OCI-LY3 (cell line): ENCODE measurements at regions not wholly inside any gene's neighbourhood (a gene's known extent, or its start where the extent isn't known, plus 50 kb on each side); places are given as distances from the start of the nearest gene placed in this dataset.

ENCODE experiments used
- H2AFZ ChIP-seq: fragments of 200-600, 300-600 bp; shearing (Covaris generic); 2 replicates; pipeline ENCODE4 v1.6.0; 2014; ENCODE audit warnings: antibody characterized with exemption, low read depth, low read length
- H3K27ac ChIP-seq: fragments of 200-600, 300-600 bp; sonication (generic); 2 replicates; pipeline ENCODE4 v1.5.1; 2014; ENCODE audit warnings: mild to moderate bottlenecking, low read length, moderate library complexity, mixed read lengths
- H3K27me3 ChIP-seq: fragments of 200-600, 300-600 bp; sonication (generic); 2 replicates; pipeline ENCODE4 v1.6.1; 2014; ENCODE audit warnings: low read depth, low read length, mixed read lengths
- H3K36me3 ChIP-seq: fragments of 200-600, 300-600 bp; sonication (generic); replicated peaks from 2 replicates; pipeline ENCODE3; 2014; ENCODE audit warnings: low read depth, low read length, mixed read lengths
- H3K4me1 ChIP-seq: fragments of 300-600, 200-600 bp; sonication (generic); 2 replicates; pipeline ENCODE4 v1.6.1; 2014; ENCODE audit warnings: low read length, mixed read lengths
- H3K4me2 ChIP-seq: fragments of 200-600, 300-600 bp; sonication (generic); 2 replicates; pipeline ENCODE4 v1.6.1; 2014; ENCODE audit warnings: low read length, mixed read lengths
- H3K4me3 ChIP-seq: fragments of 300-600, 200-600 bp; sonication (generic); 2 replicates; pipeline ENCODE4 v1.5.1; 2014; ENCODE audit warnings: antibody characterized with exemption, mild to moderate bottlenecking, low read length, moderate library complexity
- H3K79me2 ChIP-seq: fragments of 300-600, 200-600 bp; shearing (Covaris generic); 2 replicates; pipeline ENCODE4 v1.6.1; 2014; ENCODE audit warnings: mild to moderate bottlenecking, low read length, mixed read lengths
- H3K9ac ChIP-seq: fragments of 300-600, 200-600 bp; shearing (Covaris generic); 2 replicates; pipeline ENCODE4 v1.6.0; 2014; ENCODE audit warnings: mild to moderate bottlenecking, low read length, moderate library complexity
- H3K9me3 ChIP-seq: fragments of 200-600, 300-600 bp; shearing (Covaris generic); 2 replicates; pipeline ENCODE4 v1.6.1; 2014; ENCODE audit warnings: low read length, mixed read lengths; ENCODE audit not compliant: insufficient read depth
- H4K20me1 ChIP-seq: fragments of 200-600, 300-600 bp; sonication (generic); 2 replicates; pipeline ENCODE4 v1.6.1; 2016; ENCODE audit warnings: low read length, mixed read lengths; ENCODE audit not compliant: insufficient read depth
- EZH2phosphoT487 ChIP-seq: fragments of 200-600 bp; shearing (Covaris generic); IDR thresholded peaks from 2 replicates; pipeline ENCODE4 v1.6.1; 2018; ENCODE audit warnings: antibody characterized with exemption, mixed run types, low read depth
- TF ChIP-seq, protein P1 (sequence below): fragments of 200-600, 300-600 bp; sonication (generic); IDR thresholded peaks from 2 replicates; pipeline ENCODE4 v1.5.1; 2014; ENCODE audit warnings: antibody characterized with exemption, low read length, low read depth

- Histone ChIP-seq H3K9me3 (no peaks in the 10 kb centered on the region), H4K20me1 (no peaks in the 10 kb centered on the region), H3K4me1 (0 out of 2 replicates have a peak, but pooled peaks cover 6% of the 10 kb centered on the region), H2AFZ (no peak overlapping the region), H3K9ac (no peak overlapping the region), H3K36me3 (no peaks in the 10 kb centered on the region), H3K79me2 (no peaks in the 10 kb centered on the region), H3K4me3 (no peak overlapping the region), H3K4me2 (no peak overlapping the region), H3K27me3 (peaks cover 4% of the 10 kb centered on the region; the same call in 1 of the 2 replicates), H3K27ac (no peak overlapping the region)
- TF ChIP-seq, protein P1, sequence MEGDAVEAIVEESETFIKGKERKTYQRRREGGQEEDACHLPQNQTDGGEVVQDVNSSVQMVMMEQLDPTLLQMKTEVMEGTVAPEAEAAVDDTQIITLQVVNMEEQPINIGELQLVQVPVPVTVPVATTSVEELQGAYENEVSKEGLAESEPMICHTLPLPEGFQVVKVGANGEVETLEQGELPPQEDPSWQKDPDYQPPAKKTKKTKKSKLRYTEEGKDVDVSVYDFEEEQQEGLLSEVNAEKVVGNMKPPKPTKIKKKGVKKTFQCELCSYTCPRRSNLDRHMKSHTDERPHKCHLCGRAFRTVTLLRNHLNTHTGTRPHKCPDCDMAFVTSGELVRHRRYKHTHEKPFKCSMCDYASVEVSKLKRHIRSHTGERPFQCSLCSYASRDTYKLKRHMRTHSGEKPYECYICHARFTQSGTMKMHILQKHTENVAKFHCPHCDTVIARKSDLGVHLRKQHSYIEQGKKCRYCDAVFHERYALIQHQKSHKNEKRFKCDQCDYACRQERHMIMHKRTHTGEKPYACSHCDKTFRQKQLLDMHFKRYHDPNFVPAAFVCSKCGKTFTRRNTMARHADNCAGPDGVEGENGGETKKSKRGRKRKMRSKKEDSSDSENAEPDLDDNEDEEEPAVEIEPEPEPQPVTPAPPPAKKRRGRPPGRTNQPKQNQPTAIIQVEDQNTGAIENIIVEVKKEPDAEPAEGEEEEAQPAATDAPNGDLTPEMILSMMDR = no peak
- TF ChIP-seq EZH2phosphoT487 = no peak
Measured at GRCh38 chr16:9555051-9555450, 463.6 kb downstream of the HAPSTR1 start.

- Histone ChIP-seq H3K4me1 (0 out of 2 replicates have a peak, but pooled peaks cover 6% of the 10 kb centered on the region), H3K36me3 (no peaks in the 10 kb centered on the region), H3K9ac (no peak overlapping the region), H3K79me2 (no peaks in the 10 kb centered on the region), H2AFZ (no peak overlapping the region), H3K9me3 (no peaks in the 10 kb centered on the region), H3K4me3 (no peak overlapping the region), H3K27ac (no peak overlapping the region), H3K4me2 (no peak overlapping the region), H4K20me1 (no peaks in the 10 kb centered on the region), H3K27me3 (peaks cover 12% of the 10 kb centered on the region)
- TF ChIP-seq EZH2phosphoT487 = no peak
- TF ChIP-seq, protein P1 = no peak
Measured at GRCh38 chr16:9556949-9557665, 465.7 kb downstream of the HAPSTR1 start.

DNA sequence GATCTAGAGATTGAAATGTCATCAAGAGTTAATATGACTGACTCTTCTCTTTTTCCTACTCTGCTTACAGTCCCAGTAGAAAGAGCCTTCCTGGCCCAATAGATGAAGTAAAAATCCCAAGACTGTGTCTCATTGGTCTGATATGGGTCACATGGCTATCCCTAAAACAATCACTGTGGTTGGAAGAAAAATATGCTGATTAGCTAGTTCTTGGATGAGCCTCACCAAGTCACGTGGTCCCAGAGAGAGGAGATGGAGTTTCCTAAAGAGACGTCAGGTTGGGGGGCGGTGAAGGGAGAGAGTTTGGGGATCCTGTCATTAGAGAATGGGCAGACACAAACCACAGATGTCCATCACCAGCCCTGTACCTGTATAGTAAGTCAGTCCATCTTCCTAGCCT, 466.3 kb downstream of the HAPSTR1 start:
- H3K36me3 ChIP-seq = no peaks in the 10 kb centered on the region
- H4K20me1 ChIP-seq = no peaks in the 10 kb centered on the region
- no peaks in the 10 kb centered on the region for H3K9me3 ChIP-seq
- no peak for TF ChIP-seq EZH2phosphoT487
- TF ChIP-seq, protein P1 = no peak
- H3K27me3 ChIP-seq = peaks cover 18% of the 10 kb centered on the region
- H3K79me2 ChIP-seq = no peaks in the 10 kb centered on the region
- H3K4me2 ChIP-seq = no peak overlapping the region
- 0 out of 2 replicates have a peak, but pooled peaks cover 6% of the 10 kb centered on the region for H3K4me1 ChIP-seq
- no peak overlapping the region for H3K9ac ChIP-seq
- no peak overlapping the region for H3K4me3 ChIP-seq
- no peak overlapping the region for H2AFZ ChIP-seq
- H3K27ac ChIP-seq = no peak overlapping the region

DNA sequence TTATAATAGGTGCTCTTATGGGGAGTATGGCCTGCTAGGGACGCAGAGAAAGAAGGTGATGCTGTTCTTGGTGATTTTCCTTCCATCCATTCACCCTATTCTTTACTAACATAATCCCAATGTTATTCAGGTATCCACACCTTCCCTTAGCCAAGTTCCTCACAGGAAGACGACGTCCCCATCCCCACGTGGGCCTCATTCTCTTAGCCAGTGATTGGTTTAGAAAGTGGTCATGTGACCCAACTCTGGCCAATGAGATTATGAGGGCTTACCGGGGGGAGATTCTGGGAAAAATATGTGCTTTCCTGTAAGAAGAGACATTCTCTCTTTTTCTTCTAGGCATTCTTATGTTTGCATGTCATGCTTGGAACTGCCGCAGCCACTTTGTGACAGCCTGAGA, 474.7 kb downstream of the HAPSTR1 start:
- no peak overlapping the region for H3K9ac ChIP-seq
- no peak overlapping the region for H3K4me3 ChIP-seq
- TF ChIP-seq EZH2phosphoT487 = no peak
- TF ChIP-seq, protein P1 = no peak
- H4K20me1 ChIP-seq = no peaks in the 10 kb centered on the region
- no peaks in the 10 kb centered on the region for H3K36me3 ChIP-seq
- H3K79me2 ChIP-seq = no peaks in the 10 kb centered on the region
- H3K27ac ChIP-seq = no peak overlapping the region
- no peak overlapping the region for H2AFZ ChIP-seq
- peaks cover 25% of the 10 kb centered on the region for H3K27me3 ChIP-seq
- H3K4me2 ChIP-seq = no peak overlapping the region
- H3K4me1 ChIP-seq = no peaks in the 10 kb centered on the region
- H3K9me3 ChIP-seq = no peaks in the 10 kb centered on the region
